Uterus (tissue), 2 donors: ENCODE measurements at regions not wholly inside any gene's neighbourhood (a gene's known extent, or its start where the extent isn't known, plus 50 kb on each side); places are given as distances from the start of the nearest gene placed in this dataset.

Experiments
- POLR2A ChIP-seq, 2 donors: fragments of 450-650 bp; IDR thresholded peaks; one replicate each; pipeline ENCODE4 v1.6.1; 2016; ENCODE audit warnings: antibody characterized with exemption in 2 of 2, mild to moderate bottlenecking in 1 of 2, moderate library complexity in 1 of 2
- TF ChIP-seq, protein P1 (sequence below), 4 experiments: fragments of 200-600 bp in 2 of 4; fragments of 450-650 bp in 2 of 4; sonication (generic) in 2 of 4; IDR thresholded peaks; one replicate each; pipeline ENCODE4 v1.5.1; 2016 to 2019; ENCODE audit warnings: antibody characterized with exemption in 4 of 4, mild to moderate bottlenecking in 2 of 4, moderate library complexity in 1 of 4

GRCh38 chr20:53647286-53647821 is 53.7 kb upstream of the ZNF217 start:
- TF ChIP-seq, protein P1, sequence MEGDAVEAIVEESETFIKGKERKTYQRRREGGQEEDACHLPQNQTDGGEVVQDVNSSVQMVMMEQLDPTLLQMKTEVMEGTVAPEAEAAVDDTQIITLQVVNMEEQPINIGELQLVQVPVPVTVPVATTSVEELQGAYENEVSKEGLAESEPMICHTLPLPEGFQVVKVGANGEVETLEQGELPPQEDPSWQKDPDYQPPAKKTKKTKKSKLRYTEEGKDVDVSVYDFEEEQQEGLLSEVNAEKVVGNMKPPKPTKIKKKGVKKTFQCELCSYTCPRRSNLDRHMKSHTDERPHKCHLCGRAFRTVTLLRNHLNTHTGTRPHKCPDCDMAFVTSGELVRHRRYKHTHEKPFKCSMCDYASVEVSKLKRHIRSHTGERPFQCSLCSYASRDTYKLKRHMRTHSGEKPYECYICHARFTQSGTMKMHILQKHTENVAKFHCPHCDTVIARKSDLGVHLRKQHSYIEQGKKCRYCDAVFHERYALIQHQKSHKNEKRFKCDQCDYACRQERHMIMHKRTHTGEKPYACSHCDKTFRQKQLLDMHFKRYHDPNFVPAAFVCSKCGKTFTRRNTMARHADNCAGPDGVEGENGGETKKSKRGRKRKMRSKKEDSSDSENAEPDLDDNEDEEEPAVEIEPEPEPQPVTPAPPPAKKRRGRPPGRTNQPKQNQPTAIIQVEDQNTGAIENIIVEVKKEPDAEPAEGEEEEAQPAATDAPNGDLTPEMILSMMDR (IDR thresholded peaks at IDR 0.05), result no peak
- no peak for TF ChIP-seq POLR2A (IDR thresholded peaks at IDR 0.05)
